Epithelial cell of proximal tubule (primary cell): ENCODE measurements at regions not wholly inside any gene's neighbourhood (a gene's known extent, or its start where the extent isn't known, plus 50 kb on each side); places are given as distances from the start of the nearest gene placed in this dataset.
"Not testable (repeated sequence)": the region's sequence is repeated elsewhere in the genome, so short reads cannot be mapped to it uniquely, and the experiment has no call there.

Source experiments
- DNase-seq: peaks from one replicate; pipeline ENCODE4 v3.0.0-alpha.2; 2011; ENCODE audit warnings: low read depth
- H3K4me3 ChIP-seq: 2 replicates; pipeline ENCODE4 v1.5.1; 2011; ENCODE audit warnings: low read depth, mild to moderate bottlenecking, low read length
- CTCF ChIP-seq: conservative IDR thresholded peaks from 2 replicates; pipeline ENCODE4 v1.5.1; 2012; ENCODE audit warnings: low read depth, mild to moderate bottlenecking, low read length

GRCh38 chr11:115608976-115609375 is 104.8 kb upstream of the CADM1 start:
- DNase-seq: no peak
- H3K4me3 ChIP-seq: no peak overlapping the region
- TF ChIP-seq CTCF: no peak

- H3K4me3 ChIP-seq: no peak overlapping the region
- no peak for DNase-seq
- TF ChIP-seq CTCF: no peak
Measured at GRCh38 chr11:115607621-115608221, 103.5 kb upstream of the CADM1 start.

GRCh38 chr11:115606498-115607220 is 102.4 kb upstream of the CADM1 start:
- no peak for DNase-seq
- no peak overlapping the region for H3K4me3 ChIP-seq
- TF ChIP-seq CTCF: no peak

GRCh38 chr11:115605871-115606497 is 101.8 kb upstream of the CADM1 start:
- no peak overlapping the region for H3K4me3 ChIP-seq
- DNase-seq: no peak
- no peak for TF ChIP-seq CTCF

- DNase-seq, H3K4me3 ChIP-seq: not testable (repeated sequence)
Measured at GRCh38 chr11:115605397-115605796, 101.2 kb upstream of the CADM1 start.

- no peak for DNase-seq
- H3K4me3 ChIP-seq: no peak overlapping the region
- no peak for TF ChIP-seq CTCF
Measured at GRCh38 chr11:115599125-115599524, 94.9 kb upstream of the CADM1 start.

- no peak overlapping the region for H3K4me3 ChIP-seq
- TF ChIP-seq CTCF: no peak
- DNase-seq: no peak
Measured at GRCh38 chr11:115598257-115598901, 94.2 kb upstream of the CADM1 start.
